ENCODE measurements at regions not wholly inside any gene's neighbourhood (a gene's known extent, or its start where the extent isn't known, plus 50 kb on each side); places are given as distances from the start of the nearest gene placed in this dataset.

GRCh38 chr19:28281676-28282075 lies 931.3 kb downstream of the UQCRFS1 start:
- WGBS (ENCODE audit: extremely low coverage, insufficient read length, low lambda C conversion rate): no CpG with 5 or more reads among the region's 1 CpG

More at GRCh38 chr19:28281676-28282075, 931.3 kb downstream of the UQCRFS1 start:
- Histone ChIP-seq H2BK120ac (ENCODE audit: low read depth, low read length, poor library complexity, severe bottlenecking) (no peak overlapping the region), H2BK20ac (ENCODE audit: low read depth, low read length, poor library complexity, severe bottlenecking) (no peak overlapping the region), H4K91ac (ENCODE audit: insufficient read length, low read depth, low read length) (no peak overlapping the region), H3K14ac (ENCODE audit: insufficient read depth, low read length) (no peak overlapping the region), H3T11ph (ENCODE audit: low read length) (no peak overlapping the region), H3K4me2 (ENCODE audit: insufficient read depth, insufficient read length, low read length) (no peak overlapping the region), H2BK15ac (ENCODE audit: low read depth, low read length) (no peak overlapping the region), H4K20me1 (ENCODE audit: control insufficient read depth, insufficient read depth, insufficient read length) (no peaks in the 10 kb centered on the region), H3K79me2 (ENCODE audit: insufficient read depth, low read length) (no peaks in the 10 kb centered on the region), H3K56ac (ENCODE audit: insufficient read length, low read depth, low read length) (no peak overlapping the region), H2AK5ac (ENCODE audit: insufficient read length, low read length) (no peak overlapping the region), H3K4me1 (ENCODE audit: insufficient read depth, low read length) (no peaks in the 10 kb centered on the region), H3K23ac (ENCODE audit: insufficient read length, low read depth, low read length) (no peak overlapping the region), H3K9me3 (ENCODE audit: control insufficient read depth, low read depth, low read length) (no peaks in the 10 kb centered on the region), H3K23me2 (ENCODE audit: insufficient read length, low read depth, low read length, poor library complexity, severe bottlenecking) (no peaks in the 10 kb centered on the region), H4K5ac (ENCODE audit: insufficient read length, low read depth, low read length) (no peak overlapping the region), H2BK12ac (ENCODE audit: insufficient read length, low read depth, low read length) (no peak overlapping the region), H3K27me3 (ENCODE audit: insufficient read depth, low read length) (no peaks in the 10 kb centered on the region), H3K18ac (ENCODE audit: insufficient read length, low read depth, low read length) (no peak overlapping the region), H3K4ac (ENCODE audit: low read depth, low read length) (no peak overlapping the region), H3K27ac (ENCODE audit: insufficient read length, low read depth, low read length) (no peak overlapping the region), H3K9ac (ENCODE audit: extremely low read depth, insufficient read length, low read length) (no peak overlapping the region), H4K8ac (replicated peaks; ENCODE audit: insufficient read length, low read depth, low read length) (no peak overlapping the region), H3K79me1 (ENCODE audit: insufficient read depth, low read depth, low read length, poor library complexity, severe bottlenecking) (no peaks in the 10 kb centered on the region), H2BK5ac (ENCODE audit: insufficient read length, low read length) (no peak overlapping the region), H2AFZ (ENCODE audit: low read length) (no peak overlapping the region)
- Mint-ChIP-seq H3K27ac (no peak overlapping the region), H3K27me3 (ENCODE audit: low read depth) (peaks cover 12% of the 10 kb centered on the region), H3K4me1 (peaks cover 4% of the 10 kb centered on the region in 2 experiments; a peak in 3 of 4 replicates), H3K4me3 (no peak overlapping the region), H3K9me3 (peaks cover 20 to 21% of the 10 kb centered on the region in 2 experiments), H3K36me3 (ENCODE audit: insufficient read depth in 1 of 3, low read depth in 3 of 3) (peaks cover 0 to 20% (median 2%) of the 10 kb centered on the region in 3 experiments; a peak in 2 of 7 replicates)
- no peak for DNase-seq
- TF ChIP-seq CTCF (conservative IDR thresholded peaks at IDR 0.05): no peak
